Endometrial microvascular endothelial cells (primary cell): ENCODE measurements at regions not wholly inside any gene's neighbourhood (a gene's known extent, or its start where the extent isn't known, plus 50 kb on each side); places are given as distances from the start of the nearest gene placed in this dataset.
"Not testable (repeated sequence)": the region's sequence is repeated elsewhere in the genome, so short reads cannot be mapped to it uniquely, and the experiment has no call there.

Source experiments
- in situ Hi-C: cut with HindIII; loops from 2 replicates; pipeline ENCODE4 v1.10.0; 2017; ENCODE audit warnings: low sequenced_read_pairs, low pct_unique_long_range_greater_than_20kb; ENCODE audit errors: inconsistent ontology term

DNA sequence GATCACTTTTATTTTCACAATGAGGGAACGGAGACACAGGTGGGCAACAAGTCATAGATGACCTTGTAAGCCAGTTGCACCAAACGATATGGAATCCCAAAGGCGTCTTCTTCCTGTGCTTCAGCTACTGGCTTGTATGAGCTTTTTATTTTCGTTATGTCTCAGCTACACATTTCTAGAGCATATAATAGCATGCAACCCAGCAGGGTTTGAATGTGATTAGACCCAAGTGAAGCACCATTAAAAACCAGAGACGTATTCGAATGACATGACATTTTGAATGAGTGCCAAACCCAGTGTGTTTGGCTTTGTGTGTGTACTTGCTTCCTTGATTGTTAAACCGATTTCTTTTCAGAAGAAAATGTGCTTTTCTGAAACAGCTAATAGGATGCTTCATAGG lies 963.2 kb upstream of the CELF2 start:
- in situ Hi-C loops: no loop called here

- in situ Hi-C loops: no loop called here
These were observed 961.8 kb upstream of the CELF2 start for GRCh38 chr10:10055656-10056442.

DNA sequence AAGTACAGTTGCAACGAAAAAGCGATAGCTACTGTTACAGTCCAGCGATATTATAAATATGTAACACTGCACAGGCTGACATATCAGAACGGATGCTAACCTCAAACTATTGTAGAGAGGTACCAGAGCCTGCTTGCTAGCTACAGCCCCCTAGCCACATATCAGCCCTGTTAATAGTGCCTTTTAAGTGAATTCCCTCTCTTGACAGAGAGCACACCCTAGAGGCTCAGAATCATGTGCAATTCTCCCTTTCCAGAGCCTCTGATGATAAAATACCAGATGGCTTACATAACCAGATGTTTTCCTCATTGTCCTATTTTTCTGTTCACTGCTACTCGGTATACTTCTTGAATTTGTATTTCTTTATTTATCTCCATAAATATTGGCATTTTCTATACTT lies 960.7 kb upstream of the CELF2 start:
- in situ Hi-C loops: no loop called here

- in situ Hi-C loops: no loop called here
These were observed 950.0 kb upstream of the CELF2 start for GRCh38 chr10:10067644-10068043.

- in situ Hi-C loops: not testable (repeated sequence)
These were observed 942.8 kb upstream of the CELF2 start for GRCh38 chr10:10074847-10075246.

- in situ Hi-C loops: no loop called here
These were observed 939.2 kb upstream of the CELF2 start for GRCh38 chr10:10078446-10078845.

DNA sequence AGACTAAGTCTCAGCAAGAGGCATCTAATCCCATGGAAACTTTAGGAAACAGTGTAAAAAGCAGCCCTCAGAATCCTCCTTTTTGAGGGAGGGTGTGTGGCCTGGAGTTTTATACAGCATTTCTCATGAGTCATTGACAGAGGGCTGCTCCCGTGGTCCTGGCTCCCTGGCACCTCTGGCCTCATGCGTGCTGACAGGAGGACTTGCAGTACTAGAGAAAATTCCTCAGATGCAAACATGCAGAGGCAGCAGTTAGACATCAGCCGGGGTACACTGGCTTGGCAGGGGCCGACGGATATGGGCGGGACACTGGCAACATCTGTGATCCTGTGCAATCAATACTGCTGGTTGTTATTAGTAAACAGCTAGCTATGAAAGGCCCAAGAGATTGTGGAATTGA lies 925.1 kb upstream of the CELF2 start:
- in situ Hi-C loops: no loop called here

- in situ Hi-C loops: no loop called here
These were observed 924.7 kb upstream of the CELF2 start for GRCh38 chr10:10093021-10093420.

- in situ Hi-C loops: no loop called here
These were observed 923.0 kb upstream of the CELF2 start for GRCh38 chr10:10094691-10095090.

GRCh38 chr10:10096296-10096695 lies 921.4 kb upstream of the CELF2 start:
- in situ Hi-C loops: no loop called here

- in situ Hi-C loops: no loop called here
These were observed 920.8 kb upstream of the CELF2 start for GRCh38 chr10:10096898-10097297.

DNA sequence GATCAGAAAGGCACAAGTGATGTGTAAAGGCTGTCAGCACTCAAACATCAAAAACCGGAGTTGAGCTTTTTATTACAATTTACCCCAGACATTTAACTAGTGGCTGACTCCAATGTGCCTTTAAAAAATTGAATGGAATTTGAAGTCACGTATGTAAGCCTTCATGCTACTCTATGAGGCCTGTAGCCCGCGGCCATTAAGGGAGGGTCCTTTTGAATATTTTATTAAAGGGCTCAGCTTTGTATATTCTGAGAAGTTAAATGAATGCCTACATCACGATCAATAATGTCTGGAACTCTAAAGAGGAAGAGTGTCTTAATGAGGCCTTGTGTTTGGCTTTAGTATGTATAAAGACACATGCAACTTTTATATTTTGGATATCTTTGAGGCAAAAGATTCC lies 916.6 kb upstream of the CELF2 start:
- in situ Hi-C loops: no loop called here

GRCh38 chr10:10110844-10111490 lies 906.7 kb upstream of the CELF2 start:
- in situ Hi-C loops: no loop called here

GRCh38 chr10:10118131-10118530 lies 899.5 kb upstream of the CELF2 start:
- in situ Hi-C loops: no loop called here

DNA sequence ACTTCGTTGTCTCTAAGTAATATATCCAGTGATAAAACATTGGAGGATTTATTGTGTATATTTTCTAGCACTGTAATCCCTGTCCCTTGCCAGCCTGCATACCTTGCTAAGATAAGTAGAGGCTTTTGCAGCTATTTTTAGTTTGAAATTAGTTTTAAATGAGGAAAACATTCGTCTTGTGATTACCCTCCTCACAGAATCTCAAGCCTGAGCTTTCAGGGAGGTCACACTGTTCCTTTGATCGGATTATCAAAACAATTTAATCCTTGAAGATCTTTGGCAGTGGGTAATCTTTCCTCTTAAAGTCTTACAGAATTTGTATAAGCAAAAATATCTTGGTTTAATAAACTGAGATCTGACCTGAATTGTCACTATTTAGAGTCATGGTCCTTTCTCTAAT lies 897.0 kb upstream of the CELF2 start:
- in situ Hi-C loops: no loop called here

DNA sequence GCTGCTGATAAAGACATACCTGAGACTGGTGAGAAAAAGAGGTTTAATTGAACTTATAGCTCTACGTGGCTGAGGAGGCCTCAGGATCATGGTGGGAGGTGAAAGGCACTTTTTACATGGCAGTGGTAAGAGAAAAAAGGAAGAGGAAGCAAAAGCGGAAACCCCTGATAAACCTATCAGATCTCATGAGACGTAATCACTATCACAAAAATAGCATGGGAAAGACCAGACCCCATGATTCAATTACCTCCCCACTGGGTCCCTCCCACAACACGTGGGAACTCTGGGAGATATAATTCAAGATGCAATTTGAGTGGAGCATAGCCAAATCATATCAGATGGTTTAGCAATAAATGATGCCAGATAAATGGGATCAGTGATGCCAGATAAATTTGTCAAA lies 892.0 kb upstream of the CELF2 start:
- in situ Hi-C loops: no loop called here

DNA sequence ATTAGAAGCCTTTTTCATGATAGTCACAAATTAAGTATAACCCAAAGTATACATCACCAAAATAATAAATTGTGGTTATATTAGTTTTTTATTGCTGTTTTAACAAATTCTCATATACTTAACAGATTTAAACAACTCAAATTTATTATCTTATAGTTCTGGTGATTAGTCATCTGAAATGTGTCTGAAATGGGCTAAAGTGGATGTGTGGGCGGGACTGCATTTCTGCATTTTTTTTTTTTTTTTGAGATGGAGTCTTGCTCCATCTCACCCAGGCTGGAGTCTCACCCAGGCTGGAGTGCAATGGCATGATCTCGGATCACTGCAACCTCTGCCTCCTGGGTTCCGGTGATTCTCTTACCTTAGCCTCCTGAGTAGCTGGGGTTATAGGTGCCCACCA lies 891.5 kb upstream of the CELF2 start:
- in situ Hi-C loops: no loop called here

GRCh38 chr10:10128387-10128786 lies 889.3 kb upstream of the CELF2 start:
- in situ Hi-C loops: no loop called here

- in situ Hi-C loops: no loop called here
These were observed 887.0 kb upstream of the CELF2 start for GRCh38 chr10:10130686-10131085.

DNA sequence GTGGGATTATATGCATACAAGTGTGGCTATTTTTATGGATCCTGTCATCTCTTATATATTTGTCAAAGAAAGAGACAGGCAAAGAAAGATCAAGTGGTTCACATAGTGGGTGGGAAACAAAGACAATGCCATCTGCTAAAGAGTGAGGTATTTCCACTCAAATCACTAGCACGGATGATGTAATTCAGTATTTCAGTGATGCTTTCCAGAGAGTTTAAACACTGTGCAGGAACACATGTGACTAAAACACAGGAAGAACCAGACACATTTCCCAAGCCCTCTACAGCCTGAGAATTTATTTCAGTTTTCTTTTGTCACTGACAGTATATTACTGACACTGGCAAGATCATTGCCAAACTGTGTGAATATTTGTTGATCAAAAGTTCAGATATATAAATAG lies 885.7 kb upstream of the CELF2 start:
- in situ Hi-C loops: no loop called here

DNA sequence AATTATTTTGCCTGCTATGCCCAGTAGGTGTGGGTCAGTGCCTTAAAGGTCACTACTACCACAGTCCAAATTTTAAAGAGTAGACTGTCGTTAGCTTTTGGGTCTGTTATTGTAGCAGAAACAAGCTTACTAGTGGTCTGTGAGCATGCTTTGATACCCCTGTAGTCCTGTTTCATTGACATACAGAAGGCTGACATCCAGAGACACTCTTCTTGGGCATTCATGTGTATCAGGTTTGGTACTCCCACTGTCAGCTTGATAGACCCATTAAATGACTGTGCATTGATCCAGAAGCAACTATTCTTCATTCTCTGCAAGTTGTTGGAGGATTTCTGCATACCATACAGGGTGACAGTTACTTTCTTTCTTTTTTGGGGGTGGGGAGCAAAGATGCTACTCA lies 884.4 kb upstream of the CELF2 start:
- in situ Hi-C loops: no loop called here
